ENCODE measurements at regions not wholly inside any gene's neighbourhood (a gene's known extent, or its start where the extent isn't known, plus 50 kb on each side); places are given as distances from the start of the nearest gene placed in this dataset.

DNA sequence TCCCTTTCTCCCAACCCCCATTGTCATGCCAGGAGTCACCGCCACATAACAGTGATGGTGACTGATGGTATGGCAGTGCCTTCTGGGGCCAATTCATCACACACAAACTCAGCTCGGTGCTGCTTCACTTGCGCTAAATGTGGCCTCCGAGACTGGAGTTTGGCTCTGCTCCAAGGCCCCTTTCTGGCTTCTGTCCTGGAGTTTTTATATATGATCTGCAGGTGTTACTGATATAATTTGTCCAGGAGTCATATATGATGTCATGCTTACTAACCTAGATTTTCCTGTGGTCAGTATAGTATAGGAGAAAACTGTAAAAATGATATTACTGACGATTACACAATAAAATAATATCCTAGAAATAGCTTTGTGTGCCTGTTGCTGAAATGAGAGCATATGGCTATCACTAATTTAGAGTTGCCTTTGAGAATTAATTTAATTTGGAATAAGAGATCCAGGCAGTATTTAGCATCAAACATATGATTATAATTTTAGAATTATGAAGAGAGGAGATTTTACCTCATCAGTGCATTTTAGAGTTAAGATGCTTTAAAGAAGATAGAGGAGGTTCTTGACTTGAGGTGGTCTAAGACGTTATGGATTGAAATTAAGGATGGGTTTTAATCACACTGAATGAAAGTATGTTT is 334.1 kb upstream of the CD180 start:
- TF ChIP-seq CTCF (IDR thresholded peaks at IDR 0.05), result no peak
- TF ChIP-seq POLR2A (IDR thresholded peaks at IDR 0.05), result no peak
